H9 (cell line): ENCODE measurements at regions not wholly inside any gene's neighbourhood (a gene's known extent, or its start where the extent isn't known, plus 50 kb on each side); places are given as distances from the start of the nearest gene placed in this dataset.

Experiments
- DNase-seq: peaks from one replicate; pipeline ENCODE4 v3.0.0-alpha.2; 2017
- H2AFZ ChIP-seq: one replicate; pipeline ENCODE4 v1.6.1; 2013; ENCODE audit warnings: mild to moderate bottlenecking, low read length, control low read depth, moderate library complexity
- H2AK5ac ChIP-seq: 2 replicates; pipeline ENCODE4 v1.6.1; 2013; ENCODE audit warnings: low read length, control low read depth, mixed read lengths; ENCODE audit not compliant: insufficient read length
- H2BK120ac ChIP-seq: one replicate; pipeline ENCODE4 v1.6.1; 2013; ENCODE audit warnings: low read depth, mild to moderate bottlenecking, low read length, control low read depth, inconsistent platforms; ENCODE audit not compliant: poor library complexity, severe bottlenecking
- H2BK12ac ChIP-seq: 2 replicates; pipeline ENCODE4 v1.6.1; 2013; ENCODE audit warnings: low read length, control low read depth, mixed read lengths, low read depth; ENCODE audit not compliant: insufficient read length
- H2BK15ac ChIP-seq: 2 replicates; pipeline ENCODE4 v1.6.1; 2013; ENCODE audit warnings: low read depth, low read length, control low read depth
- H2BK20ac ChIP-seq: one replicate; pipeline ENCODE4 v1.6.1; 2013; ENCODE audit warnings: low read depth, mild to moderate bottlenecking, low read length, control low read depth, inconsistent platforms; ENCODE audit not compliant: poor library complexity, severe bottlenecking
- H2BK5ac ChIP-seq: 2 replicates; pipeline ENCODE4 v1.6.1; 2013; ENCODE audit warnings: low read length, control low read depth, mixed read lengths; ENCODE audit not compliant: insufficient read length
- H3K14ac ChIP-seq: 2 replicates; pipeline ENCODE4 v1.6.1; 2013; ENCODE audit warnings: low read length, control low read depth; ENCODE audit not compliant: insufficient read depth
- H3K18ac ChIP-seq: 2 replicates; pipeline ENCODE4 v1.6.1; 2013; ENCODE audit warnings: low read depth, mild to moderate bottlenecking, mixed read lengths, low read length, control low read depth; ENCODE audit not compliant: insufficient read length
- H3K23ac ChIP-seq: 2 replicates; pipeline ENCODE4 v1.6.1; 2013; ENCODE audit warnings: low read length, control low read depth, mixed read lengths, low read depth; ENCODE audit not compliant: insufficient read length
- H3K23me2 ChIP-seq: 2 replicates; pipeline ENCODE4 v1.6.1; 2013; ENCODE audit warnings: low read depth, mild to moderate bottlenecking, mixed read lengths, low read length, control low read depth; ENCODE audit not compliant: insufficient read length, poor library complexity, severe bottlenecking
- H3K27ac ChIP-seq: 2 replicates; pipeline ENCODE4 v1.5.1; 2013; ENCODE audit warnings: low read length, control low read depth, mixed read lengths, low read depth; ENCODE audit not compliant: insufficient read length
- H3K27me3 ChIP-seq: 2 replicates; pipeline ENCODE4 v1.6.1; 2013; ENCODE audit warnings: low read length, control low read depth, inconsistent platforms; ENCODE audit not compliant: insufficient read depth
- H3K4ac ChIP-seq: 2 replicates; pipeline ENCODE4 v1.6.1; 2013; ENCODE audit warnings: low read depth, mild to moderate bottlenecking, control low read depth, inconsistent platforms, low read length, moderate library complexity
- H3K4me1 ChIP-seq: 2 replicates; pipeline ENCODE4 v1.6.1; 2013; ENCODE audit warnings: low read length, control low read depth, inconsistent platforms; ENCODE audit not compliant: insufficient read depth
- H3K4me2 ChIP-seq: 2 replicates; pipeline ENCODE4 v1.6.1; 2013; ENCODE audit warnings: low read length, control low read depth, mixed read lengths; ENCODE audit not compliant: insufficient read length, insufficient read depth
- H3K56ac ChIP-seq: 2 replicates; pipeline ENCODE4 v1.6.1; 2013; ENCODE audit warnings: low read depth, mild to moderate bottlenecking, mixed read lengths, low read length, control low read depth; ENCODE audit not compliant: insufficient read length
- H3K79me1 ChIP-seq: 2 replicates; pipeline ENCODE4 v1.6.1; 2013; ENCODE audit warnings: low read depth, mild to moderate bottlenecking, moderate library complexity, low read length, control low read depth, inconsistent platforms; ENCODE audit not compliant: insufficient read depth, poor library complexity, severe bottlenecking
- H3K79me2 ChIP-seq: 2 replicates; pipeline ENCODE4 v1.6.1; 2013; ENCODE audit warnings: low read length, control low read depth, inconsistent platforms; ENCODE audit not compliant: insufficient read depth
- H3K9ac ChIP-seq: 2 replicates; pipeline ENCODE4 v1.6.1; 2013; ENCODE audit warnings: low read length, control low read depth, mixed read lengths; ENCODE audit not compliant: insufficient read length; ENCODE audit errors: extremely low read depth
- H3K9me3 ChIP-seq: one replicate; pipeline ENCODE4 v1.6.1; 2013; ENCODE audit warnings: low read depth, low read length, inconsistent platforms; ENCODE audit not compliant: control insufficient read depth
- H3T11ph ChIP-seq: one replicate; pipeline ENCODE4 v1.6.1; 2013; ENCODE audit warnings: mild to moderate bottlenecking, low read length, control low read depth, inconsistent platforms
- H4K20me1 ChIP-seq: one replicate; pipeline ENCODE4 v1.6.1; 2013; ENCODE audit not compliant: control insufficient read depth, insufficient read length, insufficient read depth
- H4K5ac ChIP-seq: 2 replicates; pipeline ENCODE4 v1.6.1; 2013; ENCODE audit warnings: low read depth, mild to moderate bottlenecking, mixed read lengths, low read length, control low read depth; ENCODE audit not compliant: insufficient read length
- H4K8ac ChIP-seq: replicated peaks from 2 replicates; pipeline ENCODE4 v1.6.1; 2013; ENCODE audit warnings: low read length, control low read depth, mixed read lengths, low read depth; ENCODE audit not compliant: insufficient read length
- H4K91ac ChIP-seq: 2 replicates; pipeline ENCODE4 v1.6.1; 2013; ENCODE audit warnings: low read depth, mild to moderate bottlenecking, moderate library complexity, mixed read lengths, low read length, control low read depth; ENCODE audit not compliant: insufficient read length
- H3K27ac Mint-ChIP-seq, 3 experiments: 2 replicates in 2 of 3; 3 replicates in 1 of 3; pipeline ENCODE4 v1.8.0; 2020 to 2021; ENCODE audit warnings: mixed read lengths in 3 of 3, mild to moderate bottlenecking in 1 of 3, moderate library complexity in 1 of 3
- H3K27me3 Mint-ChIP-seq: 2 replicates; pipeline ENCODE4 v1.8.0; 2021; ENCODE audit warnings: low read depth, mild to moderate bottlenecking, moderate library complexity, mixed read lengths
- H3K36me3 Mint-ChIP-seq, 3 experiments: 2 replicates in 2 of 3; 3 replicates in 1 of 3; pipeline ENCODE4 v1.8.0; 2020 to 2021; ENCODE audit warnings: low read depth in 3 of 3, mixed read lengths in 3 of 3; ENCODE audit not compliant: insufficient read depth in 1 of 3
- H3K4me1 Mint-ChIP-seq, 2 experiments: 2 replicates each; pipeline ENCODE4 v1.8.0; 2020; ENCODE audit warnings: mixed read lengths in 2 of 2
- H3K4me3 Mint-ChIP-seq, 2 experiments: 2 replicates in 1 of 2; 3 replicates in 1 of 2; pipeline ENCODE4 v1.8.0; 2020 to 2021; ENCODE audit warnings: mild to moderate bottlenecking in 2 of 2, mixed read lengths in 2 of 2, moderate library complexity in 1 of 2
- H3K9me3 Mint-ChIP-seq, 2 experiments: 2 replicates in 1 of 2; 3 replicates in 1 of 2; pipeline ENCODE4 v1.8.0; 2020; ENCODE audit warnings: mild to moderate bottlenecking in 2 of 2, mixed read lengths in 2 of 2, moderate library complexity in 1 of 2
- TF ChIP-seq, protein P1 (sequence below): fragments of 200-600 bp; sonication (generic); conservative IDR thresholded peaks from 3 replicates; pipeline ENCODE4 v1.8.0; 2021; ENCODE audit warnings: antibody characterized with exemption, mild to moderate bottlenecking

DNA sequence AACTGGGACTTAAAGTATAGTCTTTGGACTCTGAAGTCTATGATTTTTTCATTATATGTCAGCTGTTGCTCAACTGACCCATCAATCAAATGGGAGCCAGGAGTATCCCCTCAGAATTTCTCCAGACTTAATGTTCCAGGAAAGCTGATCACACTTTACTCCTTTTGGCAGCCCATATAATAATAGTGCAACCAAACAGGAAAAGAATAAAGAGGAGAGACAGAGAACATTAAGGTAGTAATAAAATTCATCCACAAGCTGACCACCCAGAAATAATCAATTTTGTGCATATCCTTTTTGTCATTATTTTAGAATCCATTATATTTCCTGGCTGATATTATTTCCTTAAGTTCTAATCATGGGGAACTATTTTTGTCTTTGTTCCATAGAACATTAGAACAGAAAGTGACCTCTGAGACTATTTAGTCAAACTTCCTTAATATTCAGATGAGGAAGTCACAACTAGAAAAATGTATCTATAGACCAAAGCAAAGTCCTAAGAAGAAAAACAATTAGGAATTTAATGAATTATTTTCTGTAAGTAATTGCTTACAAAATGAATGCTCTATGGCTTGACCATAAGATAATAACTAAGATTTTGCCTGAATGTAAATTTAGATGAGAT lies 238.1 kb upstream of the SEL1L start:
- Histone ChIP-seq H2BK20ac (no peak overlapping the region), H4K5ac (no peak overlapping the region), H3K4me1 (no peaks in the 10 kb centered on the region), H2AFZ (no peak overlapping the region), H3K27me3 (no peaks in the 10 kb centered on the region), H3K23ac (no peak overlapping the region), H3K18ac (no peak overlapping the region), H2BK5ac (no peak overlapping the region), H3K4me2 (no peak overlapping the region), H3K79me2 (no peaks in the 10 kb centered on the region), H3K9me3 (no peaks in the 10 kb centered on the region), H2AK5ac (no peak overlapping the region), H3K14ac (no peak overlapping the region), H3K9ac (no peak overlapping the region), H3K79me1 (no peaks in the 10 kb centered on the region), H4K8ac (no peak overlapping the region), H3K4ac (no peak overlapping the region), H3T11ph (no peak overlapping the region), H2BK120ac (no peak overlapping the region), H4K91ac (no peak overlapping the region), H3K27ac (no peak overlapping the region), H2BK15ac (no peak overlapping the region), H2BK12ac (no peak overlapping the region), H3K56ac (no peak overlapping the region), H4K20me1 (no peaks in the 10 kb centered on the region), H3K23me2 (no peaks in the 10 kb centered on the region)
- no peak for DNase-seq
- H3K4me1 Mint-ChIP-seq = no peaks in the 10 kb centered on the region
- no peak overlapping the region for H3K4me3 Mint-ChIP-seq
- H3K27me3 Mint-ChIP-seq = no peaks in the 10 kb centered on the region
- TF ChIP-seq, protein P1, sequence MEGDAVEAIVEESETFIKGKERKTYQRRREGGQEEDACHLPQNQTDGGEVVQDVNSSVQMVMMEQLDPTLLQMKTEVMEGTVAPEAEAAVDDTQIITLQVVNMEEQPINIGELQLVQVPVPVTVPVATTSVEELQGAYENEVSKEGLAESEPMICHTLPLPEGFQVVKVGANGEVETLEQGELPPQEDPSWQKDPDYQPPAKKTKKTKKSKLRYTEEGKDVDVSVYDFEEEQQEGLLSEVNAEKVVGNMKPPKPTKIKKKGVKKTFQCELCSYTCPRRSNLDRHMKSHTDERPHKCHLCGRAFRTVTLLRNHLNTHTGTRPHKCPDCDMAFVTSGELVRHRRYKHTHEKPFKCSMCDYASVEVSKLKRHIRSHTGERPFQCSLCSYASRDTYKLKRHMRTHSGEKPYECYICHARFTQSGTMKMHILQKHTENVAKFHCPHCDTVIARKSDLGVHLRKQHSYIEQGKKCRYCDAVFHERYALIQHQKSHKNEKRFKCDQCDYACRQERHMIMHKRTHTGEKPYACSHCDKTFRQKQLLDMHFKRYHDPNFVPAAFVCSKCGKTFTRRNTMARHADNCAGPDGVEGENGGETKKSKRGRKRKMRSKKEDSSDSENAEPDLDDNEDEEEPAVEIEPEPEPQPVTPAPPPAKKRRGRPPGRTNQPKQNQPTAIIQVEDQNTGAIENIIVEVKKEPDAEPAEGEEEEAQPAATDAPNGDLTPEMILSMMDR = no peak
- no peak overlapping the region for H3K27ac Mint-ChIP-seq
- no peaks in the 10 kb centered on the region for H3K9me3 Mint-ChIP-seq
- no peaks in the 10 kb centered on the region for H3K36me3 Mint-ChIP-seq
